Activated CD8-positive, alpha-beta memory T cell treated with anti-CD3 and anti-CD28 coated beads for 24 hours (primary cell): ENCODE measurements at regions not wholly inside any gene's neighbourhood (a gene's known extent, or its start where the extent isn't known, plus 50 kb on each side); places are given as distances from the start of the nearest gene placed in this dataset.
"Not testable (repeated sequence)": the region's sequence is repeated elsewhere in the genome, so short reads cannot be mapped to it uniquely, and the experiment has no call there.

Experiments
- DNase-seq: peaks from one replicate; pipeline ENCODE4 v3.0.0-alpha.2; 2020

DNA sequence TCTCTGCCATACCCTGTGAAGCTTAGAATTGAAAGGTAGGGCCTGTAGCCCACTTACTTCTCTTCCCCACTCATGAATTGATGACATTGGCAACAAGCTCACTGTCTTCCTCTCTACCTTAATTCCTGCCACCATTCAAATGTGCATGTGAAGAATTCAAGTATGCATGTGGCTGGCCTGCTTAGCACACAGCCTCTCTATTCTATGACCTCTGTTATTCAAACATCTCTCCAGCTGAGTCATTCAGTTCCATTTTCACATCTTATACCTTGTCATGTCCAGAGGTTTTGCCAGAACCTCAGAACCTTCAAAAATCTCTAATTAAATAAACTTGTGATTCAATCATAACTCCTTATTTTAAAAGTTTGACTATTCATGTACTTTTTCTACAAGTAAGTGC is 114.7 kb upstream of the MAN2A1 start:
- DNase-seq: no peak

DNA sequence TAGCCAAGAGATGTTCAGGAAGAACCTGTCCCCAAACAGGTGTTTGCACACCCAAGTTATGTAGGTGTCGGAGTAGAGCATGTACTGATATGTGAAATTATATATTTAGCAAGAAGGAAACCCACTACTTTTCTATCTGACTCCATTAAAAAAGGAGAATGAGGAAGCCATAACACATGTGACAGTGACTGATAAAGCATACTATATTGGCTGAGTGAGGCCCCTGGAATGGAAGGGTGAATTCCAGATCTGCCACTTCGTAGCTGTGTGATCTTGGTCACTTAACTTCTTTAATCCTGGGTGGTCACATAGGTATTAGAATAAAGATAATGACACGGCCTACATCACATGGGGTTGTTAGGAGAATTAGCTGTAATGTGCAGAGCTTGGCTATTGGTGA is 116.0 kb upstream of the MAN2A1 start:
- no peak for DNase-seq

DNA sequence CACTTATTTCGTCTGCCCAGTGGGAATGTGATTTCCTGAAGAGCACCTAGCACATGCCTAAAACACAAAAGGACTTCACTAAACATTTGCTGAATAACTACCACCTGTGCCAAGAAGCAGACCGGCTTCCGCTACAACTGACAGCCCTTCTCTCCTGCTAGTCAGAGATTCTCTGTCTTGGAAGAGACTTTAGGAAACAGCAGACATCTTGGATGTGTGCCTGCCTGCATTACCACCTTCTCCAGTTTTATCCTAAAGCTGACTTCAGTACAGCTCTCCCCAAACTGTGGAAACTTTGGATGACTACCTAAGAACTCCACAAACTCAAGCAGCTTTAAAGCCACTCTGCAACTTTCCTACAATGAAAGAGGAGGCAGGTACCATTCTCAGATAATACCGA is 116.5 kb upstream of the MAN2A1 start:
- DNase-seq: no peak

- no peak for DNase-seq
Measured at GRCh38 chr5:109571785-109572184, 117.9 kb upstream of the MAN2A1 start.

GRCh38 chr5:109570362-109570874 is 119.3 kb upstream of the MAN2A1 start:
- DNase-seq: no peak

- DNase-seq: no peak
Measured at GRCh38 chr5:109567374-109568044, 122.2 kb upstream of the MAN2A1 start.

DNA sequence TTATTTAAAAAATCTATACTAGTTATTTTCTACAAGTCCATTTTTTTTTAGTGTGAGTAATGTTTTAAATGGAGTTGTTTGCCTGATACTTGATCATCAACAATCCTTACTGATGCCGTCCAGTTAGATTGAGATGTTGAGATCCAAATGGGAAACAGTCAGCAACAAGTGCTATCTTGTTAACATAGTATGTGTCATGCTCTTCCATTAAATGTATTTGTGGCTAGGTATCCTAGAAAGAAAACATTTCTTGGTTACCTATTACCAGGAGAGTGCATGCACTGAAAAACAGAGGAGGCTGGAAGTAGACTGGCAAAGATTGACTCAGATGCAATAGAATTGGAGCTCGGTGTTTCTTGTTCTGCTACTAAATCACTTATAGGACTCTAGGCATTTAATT is 123.4 kb upstream of the MAN2A1 start:
- DNase-seq: no peak

DNA sequence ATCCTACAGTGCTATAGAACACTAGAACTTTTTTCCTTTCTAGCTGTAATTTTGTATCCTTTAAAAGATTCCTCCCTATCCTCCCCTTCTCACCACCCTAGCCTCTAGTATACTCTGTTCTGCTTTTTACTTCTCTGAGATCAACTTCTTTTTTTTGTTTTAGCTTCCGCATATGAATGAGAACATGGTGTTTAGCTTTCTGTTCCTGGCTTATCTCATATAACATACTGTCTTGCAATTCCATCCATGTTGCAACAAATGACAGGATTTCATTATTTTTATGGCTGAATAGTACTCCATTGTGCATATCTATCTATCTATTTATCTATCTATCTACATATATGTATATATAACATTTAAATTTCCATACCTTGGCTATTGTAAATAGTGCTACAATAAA is 126.0 kb upstream of the MAN2A1 start:
- no peak for DNase-seq

DNA sequence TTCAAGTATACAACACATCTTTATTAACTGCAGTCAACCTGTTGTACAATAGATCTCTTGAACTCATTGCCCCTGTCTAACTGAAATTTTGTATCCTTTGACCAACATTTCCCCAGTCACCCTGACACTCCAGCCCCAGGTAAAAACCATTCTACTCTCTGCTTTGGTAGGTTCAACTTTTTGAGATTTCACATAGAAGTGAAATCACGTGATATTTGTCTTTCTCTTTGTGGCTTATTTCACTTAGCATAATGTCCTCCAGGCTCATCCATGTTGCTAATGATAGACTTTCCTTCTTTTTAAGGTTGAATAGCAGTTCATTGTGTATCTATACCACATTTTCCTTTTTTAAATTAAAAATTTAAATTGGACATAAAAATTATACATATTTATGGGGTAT is 126.5 kb upstream of the MAN2A1 start:
- DNase-seq: no peak

GRCh38 chr5:109562441-109562840 is 127.3 kb upstream of the MAN2A1 start:
- DNase-seq: no peak

DNA sequence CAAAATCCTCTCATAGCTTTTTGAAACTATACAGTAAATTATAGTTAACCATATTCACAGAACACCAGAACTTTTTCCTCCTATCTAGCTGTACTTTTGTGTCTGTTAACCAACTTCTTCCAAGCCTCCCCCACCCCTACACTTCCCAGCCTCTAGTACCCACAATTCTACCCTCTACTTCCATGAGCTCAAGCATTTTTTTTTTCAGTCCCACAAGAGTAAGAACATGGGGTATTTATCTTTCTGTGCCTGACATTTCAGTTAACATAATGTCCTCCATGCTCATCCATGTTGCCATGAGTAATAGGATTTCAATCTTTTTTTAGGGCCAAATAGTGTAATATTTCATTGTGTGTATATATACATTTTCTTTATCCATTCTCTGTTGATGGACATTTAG is 128.3 kb upstream of the MAN2A1 start:
- no peak for DNase-seq

DNA sequence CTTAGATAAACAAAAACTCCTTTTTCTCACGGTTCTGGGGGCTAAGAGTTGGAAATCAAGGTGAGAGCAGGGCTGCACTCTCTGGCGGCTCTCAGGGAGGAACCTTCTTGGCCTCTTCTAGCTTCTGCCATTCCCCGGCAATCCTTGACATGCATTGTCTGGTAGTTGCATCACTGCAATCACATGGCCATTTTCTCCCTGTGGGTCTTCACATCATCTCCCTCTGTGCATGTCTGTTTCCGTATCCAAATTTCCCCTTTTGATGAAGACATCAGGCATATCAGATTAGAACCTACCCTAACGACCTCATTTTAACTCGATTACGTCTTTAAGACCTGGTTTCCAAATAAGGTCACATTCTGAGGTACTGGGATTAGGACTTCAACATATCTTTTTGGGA is 129.2 kb upstream of the MAN2A1 start:
- no peak for DNase-seq

GRCh38 chr5:109558952-109559351 is 130.8 kb upstream of the MAN2A1 start:
- DNase-seq: no peak

GRCh38 chr5:109558364-109558763 is 131.4 kb upstream of the MAN2A1 start:
- DNase-seq: no peak

GRCh38 chr5:109553846-109554245 is 135.9 kb upstream of the MAN2A1 start:
- DNase-seq: no peak

- DNase-seq: not testable (repeated sequence)
Measured at GRCh38 chr5:109551234-109551633, 138.5 kb upstream of the MAN2A1 start.

- DNase-seq: no peak
Measured at GRCh38 chr5:109550077-109550476, 139.7 kb upstream of the MAN2A1 start.

- DNase-seq: no peak
Measured at GRCh38 chr5:109546461-109546860, 136.7 kb upstream of the PJA2 start.

GRCh38 chr5:109544873-109545272 is 135.1 kb upstream of the PJA2 start:
- not testable (repeated sequence) for DNase-seq

DNA sequence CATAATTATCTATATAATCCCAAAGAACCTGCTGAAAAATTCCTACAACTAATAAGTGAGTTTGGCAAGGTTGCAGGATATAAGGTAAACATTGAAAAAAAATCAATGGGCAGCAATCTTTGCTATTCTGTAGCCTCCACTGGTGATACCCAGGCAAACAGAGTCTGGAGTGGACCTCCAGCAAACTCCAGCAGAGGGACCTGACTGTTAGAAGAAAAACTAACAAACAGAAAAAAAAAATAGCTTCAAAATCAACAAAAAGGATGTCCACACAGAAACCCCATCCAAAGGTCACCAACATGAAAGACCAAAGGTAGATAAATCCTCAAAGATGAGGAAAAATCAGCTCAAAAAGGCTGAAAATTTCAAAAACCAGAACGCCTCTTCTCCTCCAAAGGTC is 128.9 kb upstream of the PJA2 start:
- not testable (repeated sequence) for DNase-seq

- not testable (repeated sequence) for DNase-seq
Measured at GRCh38 chr5:109535090-109535489, 125.3 kb upstream of the PJA2 start.

- no peak for DNase-seq
Measured at GRCh38 chr5:109533751-109534272, 124.0 kb upstream of the PJA2 start.

DNA sequence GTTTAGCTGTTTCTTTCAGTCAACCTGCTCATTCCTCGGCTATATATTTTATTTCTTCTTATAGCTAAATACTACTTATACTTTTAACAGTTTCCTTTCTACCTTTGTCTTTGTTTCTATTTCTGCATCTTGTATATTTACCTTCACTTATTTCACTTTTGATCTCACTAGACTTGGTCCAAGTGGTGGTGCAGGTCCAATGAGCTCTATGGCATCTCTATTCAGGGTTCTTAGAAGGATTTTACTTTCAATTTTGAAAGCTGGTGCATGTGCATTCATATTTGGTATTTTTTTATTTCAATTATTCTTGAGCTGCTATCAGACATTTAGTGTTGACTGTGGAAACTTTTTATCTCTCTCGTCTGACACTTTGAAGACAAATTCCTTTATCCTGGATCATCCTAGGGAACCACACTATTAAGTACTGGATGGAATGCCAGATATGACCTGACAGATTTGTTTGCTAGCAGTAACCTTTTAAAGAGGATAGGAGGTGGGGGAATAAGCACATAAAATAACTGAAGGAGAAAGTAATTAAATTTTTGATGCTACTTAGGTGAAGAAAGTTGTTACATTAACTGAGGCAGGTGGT is 123.1 kb upstream of the PJA2 start:
- no peak for DNase-seq

DNA sequence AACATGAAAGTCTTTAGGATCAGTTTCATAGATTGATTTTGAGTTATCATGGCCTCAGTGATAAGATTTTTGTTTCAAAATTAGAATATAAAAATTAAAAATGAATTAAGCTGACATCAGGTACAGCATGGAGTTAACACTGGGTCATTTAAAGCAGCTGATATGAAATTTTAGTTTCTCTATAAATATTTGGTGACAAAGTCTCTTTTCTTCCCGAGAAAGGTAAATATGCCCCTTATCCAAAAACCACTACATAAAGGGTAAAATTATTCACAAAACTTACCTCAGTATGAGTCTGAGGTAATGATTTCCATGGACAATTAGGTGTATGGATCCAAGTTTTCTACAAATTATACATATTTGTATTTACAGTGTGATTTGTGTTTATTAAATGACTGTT is 121.5 kb upstream of the PJA2 start:
- DNase-seq: no peak

- DNase-seq: no peak
Measured at GRCh38 chr5:109529987-109530386, 120.2 kb upstream of the PJA2 start.
